ENCODE measurements at regions not wholly inside any gene's neighbourhood (a gene's known extent, or its start where the extent isn't known, plus 50 kb on each side); places are given as distances from the start of the nearest gene placed in this dataset.

DNA sequence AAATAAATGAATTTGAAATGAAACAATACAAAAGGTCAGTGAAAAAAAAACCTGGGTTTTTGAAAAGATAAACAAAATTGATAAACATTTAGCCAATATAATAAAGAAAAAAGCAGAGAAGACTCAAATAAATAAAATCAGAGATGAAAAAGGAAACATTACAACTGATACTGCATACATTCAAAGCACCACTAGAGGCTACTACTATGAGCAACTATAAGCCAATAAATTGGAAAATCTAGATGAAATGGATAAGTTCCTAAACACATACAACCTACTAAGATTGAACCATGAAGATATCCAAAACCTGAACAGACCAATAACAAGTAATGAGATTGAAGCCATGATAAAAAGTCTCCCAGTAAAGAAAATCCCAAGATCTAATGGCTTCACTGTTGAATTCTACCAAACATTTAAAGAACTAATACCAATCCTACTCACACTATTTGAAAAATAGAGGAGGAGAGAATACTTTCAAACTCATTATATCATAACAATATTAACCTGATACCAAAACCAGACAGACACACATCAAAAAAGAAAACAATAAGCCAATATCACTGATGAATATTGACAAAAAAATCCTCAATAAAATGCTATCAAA, 80.8 kb upstream of the CERS6 start:
- no peaks in the 10 kb centered on the region for H3K27me3 ChIP-seq
- peaks cover 0 to 42% (median 8%) of the 10 kb centered on the region in 11 donors for H3K9me3 ChIP-seq
- H3K4me1 ChIP-seq: no peaks in the 10 kb centered on the region
- peak in 4 of 9 donors; percentile 17 to 47 (median 28) for TF ChIP-seq CTCF (IDR thresholded peaks at IDR 0.05)
- H3K36me3 ChIP-seq: no peaks in the 10 kb centered on the region
- ATAC-seq (no peak), DNase-seq (no peak)
- H3K27ac ChIP-seq: no peak overlapping the region
- intact Hi-C loops (cut with DNase I): no loop called here
- no peak overlapping the region for H3K4me3 ChIP-seq

GRCh38 chr2:168378960-168379669, 77.0 kb upstream of the CERS6 start:
- TF ChIP-seq CTCF (IDR thresholded peaks at IDR 0.05): no peak
- Histone ChIP-seq H3K4me3 (no peak overlapping the region), H3K9me3 (peaks cover 0 to 17% (median 8%) of the 10 kb centered on the region in 11 donors), H3K36me3 (no peaks in the 10 kb centered on the region), H3K27ac (no peak overlapping the region), H3K27me3 (no peaks in the 10 kb centered on the region), H3K4me1 (no peaks in the 10 kb centered on the region)
- intact Hi-C loops (cut with DNase I): no loop called here
- WGBS, 2 donors: 91 to 95% methylated on average over 7 of the region's 7 CpGs
- no peak for ATAC-seq
- DNase-seq: no peak

DNA sequence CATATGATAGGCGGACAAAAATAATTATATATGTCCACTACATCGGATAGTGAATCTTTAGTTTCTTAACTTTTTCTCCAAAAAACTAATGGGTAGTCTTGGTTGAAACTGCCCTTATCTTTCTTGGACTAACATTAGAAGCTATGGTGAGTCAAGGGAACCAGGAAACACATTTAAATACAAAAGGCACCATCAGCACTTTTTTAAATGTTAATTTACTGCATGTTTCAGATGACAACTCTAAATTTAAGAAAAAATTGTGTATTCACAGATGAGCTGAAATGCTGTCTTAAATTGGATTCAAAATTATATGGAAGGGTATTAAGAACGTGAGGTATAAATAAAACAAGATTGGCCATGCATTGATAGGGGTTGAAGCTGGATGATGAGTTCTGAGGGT, 75.6 kb upstream of the CERS6 start:
- no peak overlapping the region for H3K27ac ChIP-seq
- H3K36me3 ChIP-seq: no peaks in the 10 kb centered on the region
- H3K4me3 ChIP-seq: no peak overlapping the region
- WGBS, 2 donors: 95 to 97% methylated on average over 3 of the region's 3 CpGs
- intact Hi-C loops (cut with DNase I): no loop called here
- peaks cover 0 to 16% (median 8%) of the 10 kb centered on the region in 11 donors for H3K9me3 ChIP-seq
- no peaks in the 10 kb centered on the region for H3K4me1 ChIP-seq
- no peaks in the 10 kb centered on the region for H3K27me3 ChIP-seq
- ATAC-seq (no peak), DNase-seq (no peak)
- TF ChIP-seq CTCF (IDR thresholded peaks at IDR 0.05): no peak

- no peak for TF ChIP-seq CTCF (IDR thresholded peaks at IDR 0.05)
- DNase-seq: no peak
- no peak overlapping the region for H3K4me3 ChIP-seq
- ATAC-seq: peak in 1 of 8 donors; percentile 31
- intact Hi-C loops (cut with DNase I): no loop called here
- no peaks in the 10 kb centered on the region for H3K4me1 ChIP-seq
- WGBS, 2 donors: 67 to 76% methylated on average over 2 of the region's 2 CpGs
- peaks cover 0 to 3% (median 0%) of the 10 kb centered on the region in 11 donors for H3K9me3 ChIP-seq
- no peaks in the 10 kb centered on the region for H3K36me3 ChIP-seq
- no peaks in the 10 kb centered on the region for H3K27me3 ChIP-seq
- H3K27ac ChIP-seq: no peak overlapping the region
Measured at GRCh38 chr2:168392024-168392423, 64.0 kb upstream of the CERS6 start.

All from heart right ventricle (tissue), 16 donors.